ENCODE measurements at regions not wholly inside any gene's neighbourhood (a gene's known extent, or its start where the extent isn't known, plus 50 kb on each side); places are given as distances from the start of the nearest gene placed in this dataset.
"Not testable (repeated sequence)": the region's sequence is repeated elsewhere in the genome, so short reads cannot be mapped to it uniquely, and the experiment has no call there.

DNA sequence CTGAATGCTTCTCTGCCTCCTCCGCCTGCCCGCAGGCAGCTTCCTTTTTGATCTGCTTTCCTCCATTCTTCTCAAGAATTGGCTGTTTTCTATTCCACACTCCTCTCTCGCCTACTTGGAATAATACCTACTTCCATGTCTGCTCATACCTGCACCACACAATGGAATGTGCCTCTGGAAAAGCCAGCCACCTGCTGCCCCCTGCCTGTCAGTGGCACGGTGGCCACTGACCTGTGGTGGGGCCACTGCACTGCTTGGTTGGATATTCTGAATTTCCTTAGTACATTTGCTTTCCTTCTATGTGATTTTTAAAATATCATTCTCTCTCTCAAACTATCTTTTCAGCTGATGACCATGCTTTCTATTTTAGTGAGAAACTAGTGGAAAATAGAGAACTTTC lies 406.9 kb downstream of the DCDC2C start:
- H3K4me3 Mint-ChIP-seq = no peak overlapping the region
- H3K27ac Mint-ChIP-seq = no peak overlapping the region
- no peaks in the 10 kb centered on the region for H3K9me3 Mint-ChIP-seq
- no peaks in the 10 kb centered on the region for H3K4me1 Mint-ChIP-seq (ENCODE audit: low read depth)
- no peaks in the 10 kb centered on the region for H3K36me3 Mint-ChIP-seq (ENCODE audit: low read depth)
- no peaks in the 10 kb centered on the region for H3K27me3 Mint-ChIP-seq

DNA sequence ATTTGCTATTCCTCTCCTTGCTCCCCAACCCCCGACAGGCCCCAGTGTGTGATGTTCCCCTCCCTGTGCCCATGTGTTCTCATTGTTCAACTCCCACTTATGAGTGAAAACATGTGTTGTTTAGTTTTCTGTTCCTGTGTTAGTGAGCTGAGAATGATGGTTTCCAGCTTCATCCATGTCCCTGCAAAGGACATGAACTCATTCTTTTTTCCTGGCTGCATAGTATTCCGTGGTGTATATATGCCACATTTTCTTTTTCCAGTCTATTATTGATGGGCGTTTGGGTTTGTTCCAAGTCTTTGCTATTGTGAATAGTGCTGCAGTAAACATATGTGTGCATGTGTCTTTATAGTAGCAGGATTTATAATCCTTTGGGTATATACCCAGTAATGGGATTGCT lies 412.1 kb downstream of the DCDC2C start:
- H3K4me1 Mint-ChIP-seq (ENCODE audit: low read depth) = not testable (repeated sequence)

DNA sequence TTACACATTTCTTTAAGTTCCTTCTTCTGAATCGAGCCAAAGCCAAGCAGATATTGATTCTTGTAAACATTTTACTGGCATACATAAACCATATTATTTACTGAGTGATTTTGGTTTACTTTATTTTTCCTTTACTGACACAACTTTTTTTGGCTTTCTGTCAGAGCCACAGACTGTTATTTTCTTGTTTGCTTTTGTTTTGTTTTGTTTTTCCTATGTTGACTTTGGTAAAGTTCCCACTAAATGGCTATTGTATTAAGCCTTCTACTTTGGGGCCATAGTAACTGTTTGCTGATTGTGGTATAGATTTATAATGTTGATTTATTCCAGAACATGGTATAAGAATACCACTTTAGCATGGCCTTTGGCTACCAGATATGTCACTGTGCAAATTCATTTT lies 419.4 kb downstream of the DCDC2C start:
- Mint-ChIP-seq H3K36me3 (ENCODE audit: low read depth) (no peaks in the 10 kb centered on the region), H3K27me3 (no peaks in the 10 kb centered on the region), H3K4me3 (no peak overlapping the region), H3K4me1 (ENCODE audit: low read depth) (no peaks in the 10 kb centered on the region), H3K27ac (no peak overlapping the region), H3K9me3 (peaks cover 14% of the 10 kb centered on the region)

More for the DNA sequence above, 412.1 kb downstream of the DCDC2C start:
- H3K36me3 Mint-ChIP-seq (ENCODE audit: low read depth); H3K27me3 Mint-ChIP-seq; H3K4me3 Mint-ChIP-seq; H3K9me3 Mint-ChIP-seq; H3K27ac Mint-ChIP-seq: not testable (repeated sequence)

DNA sequence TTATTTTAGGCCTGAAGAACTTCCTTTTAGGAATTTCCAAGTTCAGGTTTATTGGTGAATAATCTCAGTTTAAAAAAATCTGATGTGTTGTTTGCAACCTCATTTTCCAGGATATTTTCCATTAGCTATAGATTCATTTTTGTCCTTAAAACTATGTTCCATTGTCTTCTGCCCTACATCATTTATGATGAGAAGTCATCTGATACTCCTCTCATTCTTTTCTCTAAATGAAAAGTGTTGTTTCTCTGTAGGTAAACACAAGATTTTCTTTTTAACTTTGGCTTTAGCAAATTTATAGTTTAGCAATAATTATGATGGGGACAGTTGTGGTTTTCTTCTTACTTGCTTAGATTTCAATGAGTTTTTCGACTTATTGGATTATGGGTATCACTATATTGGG lies 427.3 kb downstream of the DCDC2C start:
- Mint-ChIP-seq H3K4me3 (no peak overlapping the region), H3K36me3 (ENCODE audit: low read depth) (no peaks in the 10 kb centered on the region), H3K4me1 (ENCODE audit: low read depth) (no peaks in the 10 kb centered on the region), H3K27me3 (no peaks in the 10 kb centered on the region), H3K9me3 (peaks cover 24% of the 10 kb centered on the region), H3K27ac (no peak overlapping the region)

DNA sequence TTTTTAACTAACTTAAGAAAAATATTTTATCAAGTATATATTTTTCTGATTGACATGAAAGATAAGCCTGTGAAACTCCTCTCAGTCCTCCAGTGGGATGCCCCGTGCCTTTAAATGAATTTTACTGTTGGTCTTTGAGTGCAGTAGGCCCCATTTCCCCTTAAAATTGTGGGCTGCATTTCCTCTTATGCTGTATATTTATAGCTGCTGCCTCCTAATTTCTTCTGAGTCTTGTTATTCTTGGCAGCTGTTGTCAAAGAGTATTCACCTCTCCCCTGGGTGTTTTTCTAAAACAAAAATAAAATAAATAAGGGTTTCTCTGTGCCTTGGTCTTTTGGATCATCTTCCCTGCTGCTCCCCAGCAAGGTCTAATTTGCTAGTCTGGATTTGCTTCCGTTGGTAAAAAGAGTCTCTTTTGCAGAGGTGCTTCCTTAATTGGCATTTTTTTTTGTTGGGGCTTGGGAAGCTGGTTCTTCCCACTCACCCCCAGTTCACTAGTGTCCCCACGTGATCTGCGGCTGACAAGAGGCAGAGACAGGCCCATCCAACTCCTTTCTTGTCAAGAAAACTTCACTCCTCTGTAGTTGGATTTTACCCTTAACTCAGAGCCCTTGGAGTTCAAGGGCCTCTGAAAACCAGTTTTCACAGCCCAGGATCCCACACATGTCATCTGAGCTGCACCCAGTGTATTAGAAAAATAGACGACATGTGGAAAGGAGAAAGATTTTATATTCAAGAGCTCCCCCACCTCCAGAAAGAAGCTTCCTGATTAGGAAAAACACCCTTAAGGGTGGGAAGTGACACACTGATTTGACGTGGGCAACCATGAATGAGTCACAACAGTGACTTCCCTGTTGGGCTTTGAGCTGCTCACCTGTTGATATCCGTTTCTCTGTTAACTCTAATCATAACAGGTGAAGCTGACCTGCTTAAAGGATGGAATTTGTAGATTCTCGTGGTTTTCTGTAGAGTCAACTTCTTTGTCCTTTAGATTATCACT lies 431.5 kb downstream of the DCDC2C start:
- Mint-ChIP-seq H3K4me3 (no peak overlapping the region), H3K36me3 (ENCODE audit: low read depth) (no peaks in the 10 kb centered on the region), H3K27ac (no peak overlapping the region), H3K27me3 (no peaks in the 10 kb centered on the region), H3K4me1 (ENCODE audit: low read depth) (no peaks in the 10 kb centered on the region), H3K9me3 (peaks cover 23% of the 10 kb centered on the region)

DNA sequence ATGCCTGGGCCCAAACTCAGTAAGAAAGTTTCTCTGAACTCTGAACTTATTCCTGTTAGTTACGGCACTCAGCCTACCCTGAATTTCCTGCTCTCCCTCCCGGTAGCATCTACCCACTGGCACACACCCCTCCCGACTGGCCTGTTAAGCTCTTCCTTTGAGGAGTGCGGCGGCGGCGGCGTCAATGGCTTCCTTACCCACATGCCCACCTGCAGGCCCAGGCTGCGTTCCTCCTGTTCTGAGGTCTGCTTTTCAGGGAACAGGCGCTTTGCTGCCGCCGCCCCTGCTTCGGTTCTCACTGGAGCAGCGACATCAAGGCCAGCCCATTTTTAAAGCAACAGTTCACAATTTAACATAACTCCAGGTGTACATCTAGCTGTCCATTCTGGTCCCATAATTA lies 432.4 kb downstream of the DCDC2C start:
- Mint-ChIP-seq H3K9me3 (peaks cover 20% of the 10 kb centered on the region), H3K27ac (no peak overlapping the region), H3K27me3 (no peaks in the 10 kb centered on the region), H3K36me3 (ENCODE audit: low read depth) (no peaks in the 10 kb centered on the region), H3K4me1 (ENCODE audit: low read depth) (no peaks in the 10 kb centered on the region), H3K4me3 (no peak overlapping the region)

DNA sequence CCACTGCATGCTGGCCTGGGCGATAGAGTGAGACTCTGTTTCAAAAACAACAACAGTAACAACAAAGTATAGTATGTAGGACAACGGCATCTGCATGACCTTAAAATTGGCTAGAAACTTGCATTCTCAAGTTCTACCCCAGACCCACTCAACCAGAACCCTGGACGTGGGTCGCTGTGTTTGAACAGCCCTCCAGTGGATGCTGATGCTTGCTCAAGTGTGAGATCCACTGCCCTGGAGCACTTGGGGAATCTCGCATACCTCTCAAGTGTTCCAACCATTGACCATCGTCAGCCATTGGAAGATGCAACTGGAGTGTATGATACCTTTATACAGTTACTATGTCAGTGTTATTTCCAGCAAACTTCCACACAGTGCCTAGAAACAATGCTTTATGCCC lies 435.9 kb downstream of the DCDC2C start:
- Mint-ChIP-seq H3K9me3 (peaks cover 4% of the 10 kb centered on the region), H3K36me3 (ENCODE audit: low read depth) (no peaks in the 10 kb centered on the region), H3K4me3 (no peak overlapping the region), H3K4me1 (ENCODE audit: low read depth) (no peaks in the 10 kb centered on the region), H3K27me3 (no peaks in the 10 kb centered on the region), H3K27ac (no peak overlapping the region)

DNA sequence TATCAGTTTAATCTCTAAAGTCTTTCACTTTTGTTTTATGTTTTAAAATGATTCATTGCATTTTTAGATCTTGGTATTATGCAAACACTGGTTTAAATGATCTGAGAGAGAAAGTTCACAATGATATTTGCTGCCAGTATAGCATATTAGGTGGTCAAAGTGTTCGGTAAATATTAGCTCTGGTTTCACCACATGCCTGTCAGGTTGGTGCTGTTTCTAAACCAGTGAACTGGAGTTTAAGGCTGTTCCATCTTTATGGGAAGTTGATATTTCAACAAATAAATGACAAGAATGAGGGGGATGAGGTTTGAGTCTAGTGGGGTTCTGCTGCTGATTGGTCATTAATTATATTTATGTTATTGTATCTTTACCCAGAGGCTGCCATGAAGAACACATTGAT lies 436.4 kb downstream of the DCDC2C start:
- Mint-ChIP-seq H3K27me3 (no peaks in the 10 kb centered on the region), H3K4me3 (no peak overlapping the region), H3K4me1 (ENCODE audit: low read depth) (no peaks in the 10 kb centered on the region), H3K27ac (no peak overlapping the region), H3K36me3 (ENCODE audit: low read depth) (no peaks in the 10 kb centered on the region), H3K9me3 (peaks cover 4% of the 10 kb centered on the region)

DNA sequence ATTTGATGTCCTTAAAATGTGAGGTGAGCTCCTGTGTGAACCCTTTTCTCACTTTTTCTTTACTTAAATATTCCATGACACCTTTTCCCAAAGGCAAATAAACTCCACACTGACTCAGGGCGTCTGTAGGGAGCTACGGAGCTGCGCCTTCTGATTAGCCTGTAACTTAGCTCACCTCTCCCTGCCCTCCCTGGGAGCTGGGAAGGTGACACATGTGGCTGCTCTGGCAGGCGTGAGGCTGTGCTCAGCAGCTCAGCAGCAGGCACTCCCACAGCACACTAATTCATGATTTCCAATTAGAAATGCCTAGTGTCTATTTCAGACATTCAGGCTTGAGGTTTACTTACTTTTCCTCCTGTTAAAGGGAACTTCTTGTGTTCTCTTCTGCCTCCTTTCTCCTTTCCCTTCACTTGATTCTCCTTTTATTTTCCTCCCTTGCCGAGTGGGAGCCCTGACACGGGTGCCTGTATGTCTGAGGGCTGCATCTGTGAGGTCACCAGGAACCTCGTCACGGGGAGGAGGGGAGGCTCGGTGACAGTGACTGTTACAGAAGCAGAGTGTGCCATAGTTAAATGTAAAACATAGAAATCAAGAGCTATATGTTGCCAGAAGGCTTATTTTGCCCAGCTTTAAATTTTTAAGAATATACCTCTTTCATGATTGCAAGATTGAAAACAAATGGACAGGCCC lies 437.1 kb downstream of the DCDC2C start:
- Mint-ChIP-seq H3K36me3 (ENCODE audit: low read depth) (no peaks in the 10 kb centered on the region), H3K4me1 (ENCODE audit: low read depth) (no peaks in the 10 kb centered on the region), H3K9me3 (peaks cover 4% of the 10 kb centered on the region), H3K27me3 (no peaks in the 10 kb centered on the region), H3K4me3 (no peak overlapping the region), H3K27ac (no peak overlapping the region)

DNA sequence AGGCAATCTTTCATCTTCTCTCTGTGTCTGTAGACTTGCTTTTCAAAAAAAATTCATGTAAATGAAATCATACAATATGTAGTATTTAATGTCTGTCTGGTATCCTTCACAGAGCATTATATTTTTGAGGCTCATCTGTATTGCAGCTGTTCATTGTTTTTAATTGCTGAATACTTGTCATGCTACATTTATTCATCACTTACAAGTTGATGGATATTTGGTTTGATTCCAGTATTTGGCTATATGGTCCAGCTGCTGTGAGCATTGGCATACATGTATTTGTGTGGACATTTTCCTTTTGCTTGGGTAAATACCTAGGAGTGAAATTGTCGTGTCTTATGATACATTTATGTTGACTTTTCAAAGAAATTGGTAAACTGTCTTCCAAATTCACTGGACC lies 441.4 kb downstream of the DCDC2C start:
- Mint-ChIP-seq H3K4me3 (no peak overlapping the region), H3K9me3 (peaks cover 14% of the 10 kb centered on the region), H3K4me1 (ENCODE audit: low read depth) (no peaks in the 10 kb centered on the region), H3K36me3 (ENCODE audit: low read depth) (no peaks in the 10 kb centered on the region), H3K27ac (no peak overlapping the region), H3K27me3 (no peaks in the 10 kb centered on the region)

DNA sequence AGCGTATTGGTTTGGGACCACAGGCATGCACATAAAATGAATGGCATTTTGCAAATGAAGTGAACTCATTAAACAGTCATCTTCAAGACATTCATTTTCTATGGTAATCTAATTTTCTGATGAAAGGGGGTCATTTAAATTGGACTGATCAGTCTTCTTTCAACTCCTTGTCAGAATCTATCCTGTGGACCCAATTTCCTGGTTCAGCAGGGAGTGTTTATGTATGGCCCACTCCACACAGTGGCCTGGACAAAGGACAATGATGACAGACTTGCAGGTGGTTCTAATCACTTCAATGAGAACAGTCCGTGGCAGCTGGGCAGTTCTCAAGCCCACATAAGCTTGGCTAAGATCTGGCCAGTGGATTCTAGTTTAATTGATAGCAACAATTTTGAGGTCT lies 448.1 kb downstream of the DCDC2C start:
- Mint-ChIP-seq H3K9me3 (peaks cover 14% of the 10 kb centered on the region), H3K27ac (no peak overlapping the region), H3K36me3 (ENCODE audit: low read depth) (no peaks in the 10 kb centered on the region), H3K4me1 (ENCODE audit: low read depth) (no peaks in the 10 kb centered on the region), H3K27me3 (no peaks in the 10 kb centered on the region), H3K4me3 (no peak overlapping the region)

DNA sequence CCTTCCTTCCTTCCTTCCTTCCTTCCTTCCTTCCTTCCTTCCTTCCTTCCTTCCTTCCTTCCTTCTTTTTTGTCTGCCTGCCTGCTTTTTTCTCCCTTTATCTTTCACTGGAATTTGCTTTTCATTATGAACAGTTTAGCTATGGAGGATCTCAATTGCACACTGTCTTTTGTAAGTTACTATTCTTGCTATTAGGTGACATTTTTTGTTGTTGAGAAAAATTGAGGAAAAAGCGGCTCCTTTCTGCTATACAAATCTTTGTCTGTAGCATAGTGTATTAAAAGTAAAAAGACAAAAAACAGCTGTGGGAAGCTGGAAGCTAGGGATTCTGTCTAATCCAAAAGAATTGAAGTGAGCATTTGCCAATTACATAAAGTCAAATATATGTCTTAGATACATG lies 448.7 kb downstream of the DCDC2C start:
- Mint-ChIP-seq H3K27me3 (no peaks in the 10 kb centered on the region), H3K4me3 (no peak overlapping the region), H3K4me1 (ENCODE audit: low read depth) (no peaks in the 10 kb centered on the region), H3K36me3 (ENCODE audit: low read depth) (no peaks in the 10 kb centered on the region), H3K9me3 (peaks cover 14% of the 10 kb centered on the region), H3K27ac (no peak overlapping the region)

DNA sequence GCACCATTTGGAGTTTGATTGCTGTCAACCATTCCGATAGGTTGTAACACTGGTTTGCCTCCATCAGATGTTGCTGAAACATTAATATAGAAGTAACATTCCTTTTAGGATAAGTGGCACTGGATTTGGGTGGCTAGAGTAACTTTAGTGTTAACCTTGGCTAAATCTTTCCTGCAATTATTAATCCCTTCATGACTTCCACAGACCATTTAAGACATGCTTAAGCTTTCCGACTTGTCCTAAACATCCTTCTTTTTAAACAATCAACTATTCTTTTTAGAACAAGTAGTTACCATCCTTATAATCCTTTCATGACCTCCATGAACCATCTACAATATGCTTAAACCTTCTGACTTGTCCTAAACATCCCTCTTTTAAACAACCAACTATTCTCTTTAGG lies 465.5 kb downstream of the DCDC2C start:
- H3K27ac Mint-ChIP-seq = no peak overlapping the region
- no peaks in the 10 kb centered on the region for H3K36me3 Mint-ChIP-seq (ENCODE audit: low read depth)
- no peaks in the 10 kb centered on the region for H3K4me1 Mint-ChIP-seq (ENCODE audit: low read depth)
- H3K9me3 Mint-ChIP-seq = peaks cover 30% of the 10 kb centered on the region
- no peaks in the 10 kb centered on the region for H3K27me3 Mint-ChIP-seq
- H3K4me3 Mint-ChIP-seq = no peak overlapping the region

DNA sequence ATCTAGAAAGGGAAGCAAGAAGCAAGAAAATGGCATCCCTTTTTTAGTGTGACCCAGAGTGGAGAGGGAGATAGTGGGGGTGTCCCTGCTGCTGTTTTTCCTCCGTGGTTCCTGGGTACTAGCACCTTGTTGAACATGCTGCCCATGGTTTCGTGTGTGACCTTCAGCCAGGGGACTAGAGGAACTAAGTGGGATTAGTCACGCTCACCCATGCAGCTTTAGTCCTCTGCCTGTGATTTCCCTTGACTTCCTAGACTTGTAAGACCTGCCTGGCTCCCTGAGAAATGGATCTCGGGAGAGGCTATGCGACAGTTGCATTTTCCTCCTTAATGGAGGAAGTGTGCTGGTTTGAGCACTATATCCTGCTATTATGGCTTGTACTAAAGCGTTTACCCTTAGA lies 471.4 kb downstream of the DCDC2C start:
- Mint-ChIP-seq H3K4me1 (ENCODE audit: low read depth) (no peaks in the 10 kb centered on the region), H3K4me3 (no peak overlapping the region), H3K9me3 (peaks cover 38% of the 10 kb centered on the region), H3K36me3 (ENCODE audit: low read depth) (no peaks in the 10 kb centered on the region), H3K27ac (no peak overlapping the region), H3K27me3 (no peaks in the 10 kb centered on the region)

DNA sequence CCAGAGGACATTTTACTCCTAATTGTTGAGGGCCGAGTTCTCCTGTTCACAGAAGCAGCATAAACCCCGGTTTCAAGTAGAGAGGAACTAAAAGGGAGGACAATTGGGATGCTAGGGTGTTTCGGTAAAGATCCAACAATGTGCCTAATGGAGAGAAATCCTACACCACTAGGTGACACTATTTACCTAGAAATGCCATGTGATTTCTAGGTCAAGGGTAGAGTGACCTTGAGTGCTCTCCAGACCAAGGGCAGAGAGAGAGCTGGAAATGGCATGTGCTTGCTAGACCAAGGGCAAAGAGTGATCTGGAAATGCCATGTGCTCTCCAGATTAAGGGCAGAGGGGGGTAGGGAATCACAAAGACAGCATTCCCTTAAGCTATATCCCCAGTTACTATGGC lies 472.0 kb downstream of the DCDC2C start:
- no peaks in the 10 kb centered on the region for H3K4me1 Mint-ChIP-seq (ENCODE audit: low read depth)
- peaks cover 39% of the 10 kb centered on the region for H3K9me3 Mint-ChIP-seq
- no peak overlapping the region for H3K27ac Mint-ChIP-seq
- H3K36me3 Mint-ChIP-seq (ENCODE audit: low read depth) = no peaks in the 10 kb centered on the region
- H3K4me3 Mint-ChIP-seq = no peak overlapping the region
- no peaks in the 10 kb centered on the region for H3K27me3 Mint-ChIP-seq

All from stimulated activated naive CD8-positive, alpha-beta T cell treated with anti-CD3 and anti-CD28 coated beads, Interleukin-15, Interleukin-2, amounts not matched to agents 100 ng/mL and 50 ng/mL, for 24 hours (primary cell).